HG03571 (cell line): ENCODE measurements at regions not wholly inside any gene's neighbourhood (a gene's known extent, or its start where the extent isn't known, plus 50 kb on each side); places are given as distances from the start of the nearest gene placed in this dataset.

Source experiments
- ATAC-seq: cut with Tn5 transposase; IDR thresholded peaks from one replicate; pipeline ENCODE4 v1.9.1; 2021; ENCODE audit not compliant: unreplicated experiment

GRCh38 chr15:31151301-31152233, 50.0 kb upstream of the TRPM1 start:
- ATAC-seq: no peak

DNA sequence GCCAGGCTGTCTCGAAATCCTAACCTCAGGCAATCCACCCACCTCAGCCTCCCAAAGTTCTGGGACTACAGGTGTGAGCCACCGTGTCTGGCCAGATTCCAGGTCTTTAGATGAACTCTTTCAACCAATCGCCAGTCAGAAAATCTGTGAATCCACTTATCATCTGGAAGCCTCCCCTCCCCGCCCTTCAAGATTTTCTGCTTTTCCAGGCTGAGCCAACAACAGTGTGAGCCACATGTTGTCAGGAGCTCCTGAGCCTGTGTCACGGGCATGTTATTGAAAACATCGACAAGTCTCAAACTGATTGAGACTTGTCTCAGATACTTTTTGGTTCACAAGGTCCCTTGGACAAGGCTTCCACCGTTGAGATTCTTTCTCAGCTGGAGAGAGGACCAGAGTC, 52.0 kb upstream of the TRPM1 start:
- ATAC-seq: no peak

DNA sequence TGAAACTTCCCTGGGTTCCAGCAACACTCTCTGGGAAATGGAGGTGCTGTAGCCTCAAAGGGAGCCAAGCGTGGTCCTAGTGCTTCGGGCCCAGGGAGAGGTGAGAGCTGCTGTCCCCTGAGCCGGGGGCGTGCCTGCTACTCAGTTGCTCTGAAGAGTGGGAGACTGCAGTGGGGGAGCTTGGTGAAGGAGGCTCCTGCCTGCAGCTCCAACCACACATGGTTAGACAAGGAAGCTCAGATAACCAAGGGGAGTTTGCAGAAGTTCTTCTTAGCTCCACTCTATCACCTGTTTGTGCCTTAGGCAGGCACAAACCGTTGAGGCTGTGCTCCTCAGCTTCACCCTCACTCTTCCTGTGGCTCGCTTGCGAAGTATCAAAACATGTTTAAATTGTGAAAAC, 53.6 kb upstream of the TRPM1 start:
- ATAC-seq: no peak

DNA sequence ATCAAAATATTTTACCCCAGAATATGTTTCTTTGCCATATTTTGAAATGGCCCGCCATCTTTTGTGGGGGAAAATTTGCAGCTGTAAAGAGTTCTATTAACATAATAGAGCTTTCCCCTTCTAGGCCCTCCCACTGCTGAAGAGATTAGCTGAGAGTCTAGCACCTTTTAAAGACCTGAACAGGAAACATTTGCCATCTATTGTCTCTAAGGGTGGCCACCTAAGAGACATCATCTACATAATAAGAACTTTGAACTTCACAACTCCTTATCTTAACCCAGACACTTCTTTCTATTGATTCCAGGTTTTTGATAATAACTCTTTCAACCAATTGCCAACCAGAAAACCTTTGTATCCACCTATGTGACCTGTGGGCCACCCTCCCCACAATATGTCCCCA, 54.7 kb upstream of the TRPM1 start:
- ATAC-seq: no peak

- no peak for ATAC-seq
Observed at GRCh38 chr15:31156808-31157207, 55.3 kb upstream of the TRPM1 start.

DNA sequence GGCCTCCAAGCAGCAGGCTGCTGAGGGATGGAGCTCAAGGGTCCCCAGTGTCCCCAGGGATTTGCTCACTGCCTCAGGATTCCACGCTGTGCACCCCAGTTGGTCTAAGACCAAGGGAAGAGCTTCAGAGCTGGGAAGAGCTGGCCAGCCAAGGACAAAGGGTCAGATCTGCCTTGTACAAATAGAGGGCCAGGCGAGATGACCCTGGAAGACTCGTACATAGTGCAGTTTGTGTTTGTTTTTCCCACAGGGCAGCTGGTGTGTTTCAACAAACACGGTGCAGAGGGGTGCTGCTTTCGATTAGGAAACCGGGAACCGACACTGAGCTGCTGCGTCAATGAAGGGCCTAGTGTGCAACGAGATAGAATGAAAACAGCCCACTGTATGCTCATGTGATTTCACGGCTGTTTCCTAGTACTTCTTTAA, 56.1 kb upstream of the TRPM1 start:
- no peak for ATAC-seq

GRCh38 chr15:31158858-31159569, 57.5 kb upstream of the TRPM1 start:
- ATAC-seq: no peak

GRCh38 chr15:31159837-31160236, 58.3 kb upstream of the TRPM1 start:
- no peak for ATAC-seq

DNA sequence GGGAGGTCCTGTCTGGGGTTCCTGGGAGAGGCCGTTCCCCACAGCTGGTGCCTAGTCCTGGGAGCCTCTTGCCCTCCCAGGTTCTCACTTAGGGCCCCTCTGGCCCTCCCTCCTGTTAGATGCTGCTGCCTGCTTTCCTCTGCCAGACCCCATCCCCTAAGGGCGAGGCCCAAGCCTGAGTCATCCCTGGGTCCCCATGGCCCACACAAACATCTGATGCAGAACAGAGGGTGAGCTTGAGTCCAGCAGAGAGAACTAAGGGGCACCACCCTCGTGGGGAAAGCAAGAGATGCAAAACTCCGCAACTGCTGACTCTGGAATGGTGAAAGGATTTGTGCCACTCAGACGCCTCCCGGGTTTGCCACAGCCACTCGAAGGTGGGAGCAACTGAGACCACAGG, 58.8 kb upstream of the TRPM1 start:
- ATAC-seq: no peak

DNA sequence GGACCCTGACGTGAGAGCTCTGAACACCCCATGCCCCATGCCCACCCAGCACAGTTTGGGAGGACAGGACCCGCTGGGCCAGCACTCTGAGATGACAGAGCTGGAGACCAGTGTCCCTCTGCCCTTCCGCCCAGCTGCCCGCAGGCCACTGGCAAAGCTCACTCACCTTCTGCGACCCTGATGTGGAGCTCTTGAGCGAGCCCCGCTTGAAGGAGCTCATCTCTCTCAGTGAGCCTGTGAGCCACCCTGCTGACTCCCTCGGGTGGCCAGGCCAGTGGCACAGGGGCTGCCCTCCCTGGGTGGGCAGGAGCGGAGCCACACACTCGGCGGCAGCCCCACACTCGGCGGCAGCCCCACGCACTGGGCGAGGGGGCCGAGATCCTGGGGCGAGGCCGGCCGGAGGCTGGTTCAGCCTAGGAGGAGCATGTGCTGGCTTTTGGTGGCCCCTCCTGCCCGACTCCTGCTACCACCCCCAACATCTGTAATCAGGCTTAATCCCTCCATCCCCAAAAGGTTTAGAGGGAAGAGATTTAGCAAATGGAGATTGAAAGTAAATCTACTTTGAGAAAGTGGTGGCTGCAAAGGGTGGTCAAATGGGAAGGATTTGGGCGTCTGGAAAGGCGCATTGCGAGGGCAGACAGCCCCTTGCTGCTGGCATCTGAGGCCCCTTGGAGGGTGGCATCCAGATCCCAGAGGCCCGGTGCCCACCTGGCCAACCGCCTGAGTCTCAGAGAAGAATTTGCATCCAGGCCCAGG, 59.4 kb upstream of the TRPM1 start:
- ATAC-seq: no peak

GRCh38 chr15:31161951-31162350, 60.4 kb upstream of the TRPM1 start:
- no peak for ATAC-seq

GRCh38 chr15:31162721-31163510, 61.4 kb upstream of the TRPM1 start:
- ATAC-seq: no peak

- no peak for ATAC-seq
Observed at GRCh38 chr15:31163769-31164572, 62.4 kb upstream of the TRPM1 start.

DNA sequence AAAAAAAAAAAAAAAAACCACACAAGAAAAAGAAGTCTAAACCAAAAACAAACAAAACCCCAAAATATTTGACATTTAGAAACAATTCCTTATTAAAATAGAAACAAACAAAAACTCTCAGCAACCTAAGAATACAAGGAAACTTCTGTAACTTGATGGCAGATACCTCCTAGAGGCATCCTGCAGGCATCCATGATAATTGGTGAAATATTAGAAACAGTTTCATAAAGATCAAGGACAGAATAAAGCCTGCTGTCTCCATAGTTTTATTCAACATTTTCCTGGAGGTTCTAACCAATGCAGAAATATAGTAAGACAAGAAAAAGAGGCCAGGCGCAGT, 63.0 kb upstream of the TRPM1 start:
- no peak for ATAC-seq

- ATAC-seq: no peak
Observed at GRCh38 chr15:31169558-31169957, 68.0 kb upstream of the TRPM1 start.

- ATAC-seq: no peak
Observed at GRCh38 chr15:31171731-31172130, 70.2 kb upstream of the TRPM1 start.

GRCh38 chr15:31172606-31173005, 71.1 kb upstream of the TRPM1 start:
- no peak for ATAC-seq

DNA sequence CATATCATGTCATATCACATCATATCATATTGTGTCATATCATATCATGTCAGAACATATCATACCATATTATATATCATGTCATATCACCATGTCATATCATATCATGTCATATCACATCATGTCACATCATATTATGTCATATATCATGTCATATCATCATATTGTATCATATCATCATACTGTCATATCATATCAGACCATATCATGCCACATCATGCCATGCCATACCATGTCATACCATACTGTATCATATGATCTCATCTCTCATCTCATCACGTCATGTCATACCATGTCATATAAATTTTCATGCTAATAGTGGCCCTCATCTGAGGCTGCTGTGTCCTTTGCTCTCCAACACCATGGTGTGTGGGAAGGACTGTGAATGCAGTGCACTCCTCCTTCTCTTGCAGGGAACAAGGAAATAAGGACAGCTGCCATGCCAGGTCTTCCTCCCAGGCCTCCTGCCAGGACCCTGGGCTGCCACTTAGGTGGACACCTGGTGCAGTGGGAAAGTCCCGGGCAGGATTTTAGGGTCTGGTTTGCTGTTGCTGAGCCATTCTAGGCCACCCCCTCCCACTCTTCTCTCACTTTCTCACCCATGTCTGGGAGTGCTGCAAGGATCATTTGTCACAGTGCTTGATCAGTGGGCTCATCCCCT, 72.4 kb upstream of the TRPM1 start:
- no peak for ATAC-seq

GRCh38 chr15:31175484-31175883, 74.0 kb upstream of the TRPM1 start:
- no peak for ATAC-seq

DNA sequence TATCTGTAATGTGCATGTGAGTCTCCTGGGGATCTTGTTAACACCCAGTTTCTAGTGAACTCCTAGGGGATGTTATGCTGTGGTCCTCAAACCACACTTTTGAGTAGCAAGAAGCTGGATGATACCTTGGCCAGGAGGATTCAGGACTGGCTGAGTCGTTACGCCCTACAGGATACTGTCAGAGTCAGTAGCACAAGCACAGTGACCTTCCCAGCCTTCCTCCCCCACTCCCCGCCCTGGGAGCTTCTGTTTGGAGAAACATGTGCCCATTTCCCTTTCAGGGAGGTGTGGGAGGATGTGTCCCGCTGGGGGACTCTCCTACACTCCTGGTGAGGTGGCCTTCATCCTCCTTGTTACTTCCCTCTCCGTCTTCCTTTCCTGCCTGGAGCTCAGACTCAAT, 76.4 kb upstream of the TRPM1 start:
- no peak for ATAC-seq
